LNCaP clone FGC (cell line): ENCODE measurements at regions not wholly inside any gene's neighbourhood (a gene's known extent, or its start where the extent isn't known, plus 50 kb on each side); places are given as distances from the start of the nearest gene placed in this dataset.

ENCODE experiments used
- DNase-seq: peaks from one replicate; pipeline ENCODE4 v3.0.0-alpha.2; 2011; ENCODE audit warnings: low read depth
- H3K4me3 ChIP-seq: 2 replicates; pipeline ENCODE4 v1.5.1; 2011; ENCODE audit warnings: mild to moderate bottlenecking, low read depth, low read length, control low read depth
- TF ChIP-seq, protein P1 (sequence below): IDR thresholded peaks from 2 replicates; pipeline ENCODE4 v1.5.1; 2012; ENCODE audit warnings: mild to moderate bottlenecking; ENCODE audit not compliant: control insufficient read depth, insufficient read depth; ENCODE audit errors: extremely low read depth

DNA sequence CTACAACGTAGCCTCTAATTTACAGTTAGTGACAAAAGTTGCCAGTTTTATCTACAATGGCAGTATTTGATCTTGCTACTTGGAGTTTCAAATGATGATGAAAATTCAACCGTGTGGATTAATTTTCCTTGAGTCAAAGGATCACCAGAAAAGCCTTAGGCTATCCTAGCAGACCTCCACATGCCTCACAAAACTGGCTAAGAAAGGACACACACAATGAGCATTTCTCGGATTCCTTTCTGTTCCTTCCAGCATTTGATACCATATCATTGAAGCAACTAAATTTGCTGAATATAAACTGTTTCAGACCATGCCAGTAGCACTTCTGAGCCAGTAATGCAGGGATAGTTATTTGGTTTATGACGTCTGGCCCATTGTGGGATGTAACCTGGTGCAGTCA, 587.4 kb upstream of the MDFIC2 start:
- TF ChIP-seq, protein P1, sequence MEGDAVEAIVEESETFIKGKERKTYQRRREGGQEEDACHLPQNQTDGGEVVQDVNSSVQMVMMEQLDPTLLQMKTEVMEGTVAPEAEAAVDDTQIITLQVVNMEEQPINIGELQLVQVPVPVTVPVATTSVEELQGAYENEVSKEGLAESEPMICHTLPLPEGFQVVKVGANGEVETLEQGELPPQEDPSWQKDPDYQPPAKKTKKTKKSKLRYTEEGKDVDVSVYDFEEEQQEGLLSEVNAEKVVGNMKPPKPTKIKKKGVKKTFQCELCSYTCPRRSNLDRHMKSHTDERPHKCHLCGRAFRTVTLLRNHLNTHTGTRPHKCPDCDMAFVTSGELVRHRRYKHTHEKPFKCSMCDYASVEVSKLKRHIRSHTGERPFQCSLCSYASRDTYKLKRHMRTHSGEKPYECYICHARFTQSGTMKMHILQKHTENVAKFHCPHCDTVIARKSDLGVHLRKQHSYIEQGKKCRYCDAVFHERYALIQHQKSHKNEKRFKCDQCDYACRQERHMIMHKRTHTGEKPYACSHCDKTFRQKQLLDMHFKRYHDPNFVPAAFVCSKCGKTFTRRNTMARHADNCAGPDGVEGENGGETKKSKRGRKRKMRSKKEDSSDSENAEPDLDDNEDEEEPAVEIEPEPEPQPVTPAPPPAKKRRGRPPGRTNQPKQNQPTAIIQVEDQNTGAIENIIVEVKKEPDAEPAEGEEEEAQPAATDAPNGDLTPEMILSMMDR = no peak
- DNase-seq = no peak
- no peak overlapping the region for H3K4me3 ChIP-seq

- H3K4me3 ChIP-seq = no peak overlapping the region
- no peak for DNase-seq
- TF ChIP-seq, protein P1 = no peak
Measured at GRCh38 chr3:70890020-70890394, 577.6 kb upstream of the MDFIC2 start.

- no peak overlapping the region for H3K4me3 ChIP-seq
- DNase-seq = no peak
- TF ChIP-seq, protein P1 = no peak
Measured at GRCh38 chr3:70889162-70890019, 577.0 kb upstream of the MDFIC2 start.

- H3K4me3 ChIP-seq = no peak overlapping the region
- TF ChIP-seq, protein P1 = no peak
- no peak for DNase-seq
Measured at GRCh38 chr3:70885636-70886035, 573.2 kb upstream of the MDFIC2 start.

DNA sequence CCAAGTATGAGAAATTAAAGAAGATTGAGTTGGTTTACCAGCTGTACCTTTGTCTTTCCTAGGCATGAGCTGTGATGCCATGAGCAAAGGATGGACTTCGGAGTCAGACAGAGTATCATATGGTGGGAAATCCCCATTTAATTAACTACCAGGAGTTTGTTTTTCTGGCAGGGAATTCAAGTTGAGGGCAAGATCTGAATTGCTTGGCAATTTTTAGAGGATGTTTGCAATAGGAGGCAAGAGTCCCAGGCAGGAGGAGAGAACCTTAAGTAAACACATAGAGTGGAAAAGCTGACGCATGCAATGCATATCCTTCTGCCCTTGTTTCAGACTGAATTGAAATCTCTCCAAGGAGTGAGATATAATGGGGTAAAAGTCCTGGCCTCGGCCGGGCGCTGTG, 569.7 kb upstream of the MDFIC2 start:
- TF ChIP-seq, protein P1 = no peak
- peak; percentile 7 for DNase-seq
- H3K4me3 ChIP-seq = no peak overlapping the region

GRCh38 chr3:70880421-70880820, 568.0 kb upstream of the MDFIC2 start:
- TF ChIP-seq, protein P1 = no peak
- DNase-seq = no peak
- no peak overlapping the region for H3K4me3 ChIP-seq

DNA sequence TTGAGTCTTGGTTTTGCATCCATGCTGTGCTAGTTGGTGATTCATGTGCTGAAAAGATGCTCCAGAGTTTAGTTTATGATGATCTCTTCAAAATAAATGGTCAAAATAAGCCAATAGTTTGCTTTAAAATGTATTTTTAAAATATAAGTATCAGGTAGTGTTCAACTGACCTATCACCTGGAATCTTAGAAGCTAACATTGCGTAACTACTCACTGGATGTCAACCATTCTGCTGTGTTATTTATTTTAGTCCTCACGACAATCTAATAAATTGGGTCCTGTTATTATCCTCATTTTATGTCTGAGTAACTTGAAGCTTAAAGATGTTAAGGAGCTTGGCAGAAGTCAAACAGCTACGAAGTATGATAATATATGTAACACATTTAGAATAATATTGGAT, 563.7 kb upstream of the MDFIC2 start:
- no peak overlapping the region for H3K4me3 ChIP-seq
- DNase-seq = peak; percentile 7
- TF ChIP-seq, protein P1 = no peak
